HG03095 (cell line): ENCODE measurements at regions not wholly inside any gene's neighbourhood (a gene's known extent, or its start where the extent isn't known, plus 50 kb on each side); places are given as distances from the start of the nearest gene placed in this dataset.
A peak's percentile ranks its signal among the peaks of the same experiment; 100 is the strongest.
"Not testable (repeated sequence)": the region's sequence is repeated elsewhere in the genome, so short reads cannot be mapped to it uniquely, and the experiment has no call there.

Experiments used
- ATAC-seq: cut with Tn5 transposase; IDR thresholded peaks from one replicate; pipeline ENCODE4 v1.9.1; 2021; ENCODE audit warnings: moderate library complexity; ENCODE audit not compliant: unreplicated experiment

- ATAC-seq: no peak
Observed at GRCh38 chrX:131219271-131219670, 69.8 kb downstream of the IGSF1 start.

- ATAC-seq: no peak
Observed at GRCh38 chrX:131217989-131218388, 71.1 kb downstream of the IGSF1 start.

GRCh38 chrX:131216828-131217227 lies 72.3 kb downstream of the IGSF1 start:
- ATAC-seq: peak; percentile 62

GRCh38 chrX:131213400-131213799 lies 75.7 kb downstream of the IGSF1 start:
- no peak for ATAC-seq

- no peak for ATAC-seq
Observed at GRCh38 chrX:131202766-131203165, 86.3 kb downstream of the IGSF1 start.

GRCh38 chrX:131201986-131202385 lies 87.1 kb downstream of the IGSF1 start:
- no peak for ATAC-seq

- no peak for ATAC-seq
Observed at GRCh38 chrX:131199091-131199490, 90.0 kb downstream of the IGSF1 start.

GRCh38 chrX:131187206-131187605 lies 101.9 kb downstream of the IGSF1 start:
- no peak for ATAC-seq

- no peak for ATAC-seq
Observed at GRCh38 chrX:131170148-131170547, 112.0 kb downstream of the ARHGAP36 start.

- not testable (repeated sequence) for ATAC-seq
Observed at GRCh38 chrX:131163645-131164044, 105.5 kb downstream of the ARHGAP36 start.

GRCh38 chrX:131157656-131158055 lies 99.5 kb downstream of the ARHGAP36 start:
- ATAC-seq: not testable (repeated sequence)

- no peak for ATAC-seq
Observed at GRCh38 chrX:131146702-131147101, 88.6 kb downstream of the ARHGAP36 start.
